ENCODE measurements at regions not wholly inside any gene's neighbourhood (a gene's known extent, or its start where the extent isn't known, plus 50 kb on each side); places are given as distances from the start of the nearest gene placed in this dataset.

- TF ChIP-seq ZFX (IDR thresholded peaks at IDR 0.05) (no peak), CTCF (conservative IDR thresholded peaks at IDR 0.05) (no peak)
- no peak overlapping the region for H3K27ac ChIP-seq
These were observed 1156.4 kb upstream of the AGA start for GRCh38 chr4:178598672-178599071.

GRCh38 chr4:178599521-178599920, 1157.3 kb upstream of the AGA start:
- TF ChIP-seq CTCF (conservative IDR thresholded peaks at IDR 0.05) (peak; percentile 40), ZFX (IDR thresholded peaks at IDR 0.05) (no peak)
- H3K27ac ChIP-seq: no peak overlapping the region

GRCh38 chr4:178602833-178603232, 1160.6 kb upstream of the AGA start:
- no peak for TF ChIP-seq ZFX (IDR thresholded peaks at IDR 0.05)
- no peak for TF ChIP-seq CTCF (conservative IDR thresholded peaks at IDR 0.05)
- no peak overlapping the region for H3K27ac ChIP-seq

GRCh38 chr4:178611062-178611461, 1168.8 kb upstream of the AGA start:
- H3K27ac ChIP-seq: no peak overlapping the region
- no peak for TF ChIP-seq CTCF (conservative IDR thresholded peaks at IDR 0.05)
- no peak for TF ChIP-seq ZFX (IDR thresholded peaks at IDR 0.05)

GRCh38 chr4:178612733-178613132, 1170.5 kb upstream of the AGA start:
- H3K27ac ChIP-seq: no peak overlapping the region
- no peak for TF ChIP-seq CTCF (conservative IDR thresholded peaks at IDR 0.05)
- TF ChIP-seq ZFX (IDR thresholded peaks at IDR 0.05): no peak

GRCh38 chr4:178632415-178632814, 1190.2 kb upstream of the AGA start:
- H3K27ac ChIP-seq: no peak overlapping the region
- no peak for TF ChIP-seq ZFX (IDR thresholded peaks at IDR 0.05)
- no peak for TF ChIP-seq CTCF (conservative IDR thresholded peaks at IDR 0.05)

GRCh38 chr4:178633263-178633662, 1191.0 kb upstream of the AGA start:
- TF ChIP-seq CTCF (conservative IDR thresholded peaks at IDR 0.05): peak; percentile 51
- TF ChIP-seq ZFX (IDR thresholded peaks at IDR 0.05): no peak
- no peak overlapping the region for H3K27ac ChIP-seq

All from C4-2B (cell line).